HepG2 (cell line): ENCODE measurements at regions not wholly inside any gene's neighbourhood (a gene's known extent, or its start where the extent isn't known, plus 50 kb on each side); places are given as distances from the start of the nearest gene placed in this dataset.

Experiments used
- CAMTA2 ChIP-seq: sonication (generic); formaldehyde crosslinking; IDR thresholded peaks from 2 replicates; pipeline ENCODE4 v1.4.0; 2020; ENCODE audit warnings: mild to moderate bottlenecking, missing genetic modification reagents, borderline replicate concordance
- DPF2 ChIP-seq: sonication (generic); formaldehyde crosslinking; IDR thresholded peaks from 2 replicates; pipeline ENCODE4 v1.4.0; 2020; ENCODE audit warnings: mild to moderate bottlenecking, low read depth, missing genetic modification reagents, borderline replicate concordance
- ELF3 ChIP-seq: IDR thresholded peaks from 2 replicates; pipeline ENCODE4 v1.6.1; 2016; ENCODE audit warnings: missing genetic modification reagents, missing compliant biosample characterization
- FOSL2 ChIP-seq: sonication (generic); formaldehyde crosslinking; IDR thresholded peaks from 2 replicates; pipeline ENCODE4 v1.4.0; 2020; ENCODE audit warnings: missing genetic modification reagents
- KDM2A ChIP-seq: sonication (generic); formaldehyde crosslinking; IDR thresholded peaks from 2 replicates; pipeline ENCODE4 v1.4.0; 2020; ENCODE audit warnings: low read depth, missing genetic modification reagents, borderline replicate concordance
- MAF1 ChIP-seq: sonication (generic); formaldehyde crosslinking; IDR thresholded peaks from 2 replicates; pipeline ENCODE4 v1.5.0; 2020; ENCODE audit warnings: missing genetic modification reagents, borderline replicate concordance
- MAZ ChIP-seq, 2 experiments: sonication (generic) in 1 of 2; formaldehyde crosslinking in 1 of 2; IDR thresholded peaks; 2 replicates each; pipeline versions ENCODE4 v1.5.0 to v1.6.1; 2012 to 2020; ENCODE audit warnings: low read depth in 2 of 2, mild to moderate bottlenecking in 2 of 2, borderline replicate concordance in 1 of 2, improper control_type of control experiment in 1 of 2, low read length in 1 of 2, missing genetic modification reagents in 1 of 2, moderate library complexity in 1 of 2
- PAWR ChIP-seq: sonication (generic); formaldehyde crosslinking; IDR thresholded peaks from 2 replicates; pipeline ENCODE4 v1.4.0; 2020; ENCODE audit warnings: missing genetic modification reagents, mild to moderate bottlenecking, borderline replicate concordance
- REXO4 ChIP-seq: sonication (generic); formaldehyde crosslinking; IDR thresholded peaks from 2 replicates; pipeline ENCODE4 v1.8.0; 2022; ENCODE audit warnings: missing genetic modification reagents, mild to moderate bottlenecking, borderline replicate concordance
- STAG1 ChIP-seq: sonication (generic); formaldehyde crosslinking; IDR thresholded peaks from 2 replicates; pipeline ENCODE4 v1.4.0; 2020; ENCODE audit warnings: missing genetic modification reagents
- ZNF10 ChIP-seq: sonication (generic); formaldehyde crosslinking; IDR thresholded peaks from 2 replicates; pipeline ENCODE4 v1.4.0; 2020; ENCODE audit warnings: mild to moderate bottlenecking, low read depth, missing genetic modification reagents, borderline replicate concordance
- ZNF142 ChIP-seq: sonication (generic); formaldehyde crosslinking; IDR thresholded peaks from 2 replicates; pipeline ENCODE4 v1.4.0; 2020; ENCODE audit warnings: missing genetic modification reagents
- ZNF343 ChIP-seq: sonication (generic); formaldehyde crosslinking; IDR thresholded peaks from 2 replicates; pipeline ENCODE4 v1.4.0; 2020; ENCODE audit warnings: mild to moderate bottlenecking, missing genetic modification reagents
- ZNF616 ChIP-seq: sonication (generic); formaldehyde crosslinking; IDR thresholded peaks from 2 replicates; pipeline ENCODE4 v1.5.0; 2020; ENCODE audit warnings: low read depth, mild to moderate bottlenecking, missing genetic modification reagents
- ZNF740 ChIP-seq: sonication (generic); formaldehyde crosslinking; IDR thresholded peaks from 2 replicates; pipeline ENCODE4 v1.4.0; 2020; ENCODE audit warnings: missing genetic modification reagents
- ZNF75D ChIP-seq: sonication (generic); formaldehyde crosslinking; IDR thresholded peaks from 2 replicates; pipeline ENCODE4 v1.8.1; 2023; ENCODE audit warnings: missing genetic modification reagents, mild to moderate bottlenecking, borderline replicate concordance
- ZNF777 ChIP-seq: sonication (generic); formaldehyde crosslinking; IDR thresholded peaks from 2 replicates; pipeline ENCODE4 v1.4.0; 2020; ENCODE audit warnings: missing genetic modification reagents
- TF ChIP-seq, protein P1 (sequence below): sonication (generic); formaldehyde crosslinking; IDR thresholded peaks from 2 replicates; pipeline ENCODE4 v1.4.0; 2020; ENCODE audit warnings: low read depth, mild to moderate bottlenecking, missing genetic modification reagents
- TF ChIP-seq, protein P2 (sequence below): sonication (generic); formaldehyde crosslinking; conservative IDR thresholded peaks from 2 replicates; pipeline ENCODE4 v1.4.0; 2020; ENCODE audit warnings: missing genetic modification reagents

DNA sequence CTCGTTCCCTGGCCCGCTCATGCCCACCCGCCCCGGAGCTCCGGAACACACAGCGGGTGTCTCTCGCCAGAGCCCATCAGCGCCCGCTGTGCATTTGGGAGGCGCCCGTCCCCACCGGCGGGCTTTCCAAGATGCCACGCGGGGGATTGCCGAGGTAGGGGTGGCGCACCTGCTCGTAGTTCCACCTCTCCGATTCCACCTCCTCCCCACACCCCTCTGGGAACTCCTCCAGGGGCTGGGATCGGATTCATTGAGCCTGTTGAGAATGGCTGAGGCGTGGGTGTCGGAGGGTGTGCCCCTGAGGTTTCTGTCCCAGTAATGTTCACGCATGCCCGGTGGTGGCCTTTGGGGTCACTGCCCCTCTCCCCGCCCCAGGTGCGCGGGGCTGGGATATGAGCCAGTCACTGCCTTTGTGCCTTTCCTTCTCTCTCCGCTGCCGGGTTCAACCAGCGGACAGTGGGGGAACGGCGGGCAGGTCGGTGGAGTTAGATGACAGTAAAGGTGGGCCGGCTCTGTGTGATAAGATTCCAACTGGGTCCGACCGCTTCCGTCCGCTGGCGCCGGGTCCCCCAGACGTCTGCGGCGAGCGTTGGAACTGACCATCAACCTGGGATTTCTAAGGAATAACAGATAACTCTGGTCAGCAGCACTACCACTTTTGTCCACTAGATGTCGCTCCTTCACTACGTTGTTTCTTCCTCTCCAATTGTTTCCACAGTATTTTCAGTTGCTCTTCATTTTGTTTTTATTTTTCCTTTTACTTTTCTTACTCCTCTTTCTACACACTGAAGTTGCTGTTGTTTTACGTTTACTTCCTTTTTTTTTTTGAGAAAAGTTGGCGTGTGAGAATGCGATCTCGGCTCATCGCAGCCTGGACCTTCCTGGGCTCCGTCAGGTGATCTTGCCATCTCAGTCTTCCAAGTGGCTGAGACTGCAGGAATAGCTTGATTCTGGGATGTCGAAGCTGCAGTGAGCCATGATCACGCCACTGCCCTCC, 178.1 kb upstream of the ALG10B start (continued):
- no peak for TF ChIP-seq ZNF616 (CRISPR knock-in tag)
- no peak for TF ChIP-seq MAZ (IDR thresholded peaks at IDR 0.05; ENCODE audit: borderline replicate concordance, low read depth, low read length)
- TF ChIP-seq MAZ (CRISPR knock-in tag; IDR thresholded peaks at IDR 0.05; ENCODE audit: low read depth): no peak
- TF ChIP-seq KDM2A (CRISPR knock-in tag): peak; percentile 13; the same call in 1 of the 2 replicates
- peak; percentile 64 for TF ChIP-seq STAG1 (CRISPR knock-in tag)
- TF ChIP-seq, protein P1, sequence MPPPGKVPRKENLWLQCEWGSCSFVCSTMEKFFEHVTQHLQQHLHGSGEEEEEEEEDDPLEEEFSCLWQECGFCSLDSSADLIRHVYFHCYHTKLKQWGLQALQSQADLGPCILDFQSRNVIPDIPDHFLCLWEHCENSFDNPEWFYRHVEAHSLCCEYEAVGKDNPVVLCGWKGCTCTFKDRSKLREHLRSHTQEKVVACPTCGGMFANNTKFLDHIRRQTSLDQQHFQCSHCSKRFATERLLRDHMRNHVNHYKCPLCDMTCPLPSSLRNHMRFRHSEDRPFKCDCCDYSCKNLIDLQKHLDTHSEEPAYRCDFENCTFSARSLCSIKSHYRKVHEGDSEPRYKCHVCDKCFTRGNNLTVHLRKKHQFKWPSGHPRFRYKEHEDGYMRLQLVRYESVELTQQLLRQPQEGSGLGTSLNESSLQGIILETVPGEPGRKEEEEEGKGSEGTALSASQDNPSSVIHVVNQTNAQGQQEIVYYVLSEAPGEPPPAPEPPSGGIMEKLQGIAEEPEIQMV (CRISPR knock-in tag): no peak
- no peak for TF ChIP-seq REXO4 (CRISPR knock-in tag)
- TF ChIP-seq ZNF740 (CRISPR knock-in tag): no peak
- no peak for TF ChIP-seq ZNF142 (CRISPR knock-in tag)
- peak; percentile 21; the same call in 1 of the 2 replicates for TF ChIP-seq ELF3
- no peak for TF ChIP-seq ZNF343 (CRISPR knock-in tag)
- no peak for TF ChIP-seq ZNF75D (CRISPR knock-in tag)
- no peak for TF ChIP-seq CAMTA2 (CRISPR knock-in tag)
- TF ChIP-seq ZNF777 (CRISPR knock-in tag): 0 out of 2 replicates have a peak, but pooled peaks have one; percentile 51
- TF ChIP-seq, protein P2, sequence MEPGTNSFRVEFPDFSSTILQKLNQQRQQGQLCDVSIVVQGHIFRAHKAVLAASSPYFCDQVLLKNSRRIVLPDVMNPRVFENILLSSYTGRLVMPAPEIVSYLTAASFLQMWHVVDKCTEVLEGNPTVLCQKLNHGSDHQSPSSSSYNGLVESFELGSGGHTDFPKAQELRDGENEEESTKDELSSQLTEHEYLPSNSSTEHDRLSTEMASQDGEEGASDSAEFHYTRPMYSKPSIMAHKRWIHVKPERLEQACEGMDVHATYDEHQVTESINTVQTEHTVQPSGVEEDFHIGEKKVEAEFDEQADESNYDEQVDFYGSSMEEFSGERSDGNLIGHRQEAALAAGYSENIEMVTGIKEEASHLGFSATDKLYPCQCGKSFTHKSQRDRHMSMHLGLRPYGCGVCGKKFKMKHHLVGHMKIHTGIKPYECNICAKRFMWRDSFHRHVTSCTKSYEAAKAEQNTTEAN (CRISPR knock-in tag): no peak
- TF ChIP-seq ZNF10 (CRISPR knock-in tag): no peak
- TF ChIP-seq PAWR (CRISPR knock-in tag): no peak
- no peak for TF ChIP-seq MAF1 (CRISPR knock-in tag)
- no peak for TF ChIP-seq DPF2 (CRISPR knock-in tag)
- 0 out of 2 replicates have a peak, but pooled peaks have one; percentile 3 for TF ChIP-seq FOSL2
